HG02938 (cell line): ENCODE measurements at regions not wholly inside any gene's neighbourhood (a gene's known extent, or its start where the extent isn't known, plus 50 kb on each side); places are given as distances from the start of the nearest gene placed in this dataset.
"Not testable (repeated sequence)": the region's sequence is repeated elsewhere in the genome, so short reads cannot be mapped to it uniquely, and the experiment has no call there.

Experiments used
- ATAC-seq: cut with Tn5 transposase; IDR thresholded peaks from one replicate; pipeline ENCODE4 v1.9.1; 2021; ENCODE audit warnings: mild to moderate bottlenecking, moderate library complexity; ENCODE audit not compliant: unreplicated experiment

- no peak for ATAC-seq
Measured at GRCh38 chr13:57899096-57899495, 267.6 kb downstream of the PCDH17 start.

DNA sequence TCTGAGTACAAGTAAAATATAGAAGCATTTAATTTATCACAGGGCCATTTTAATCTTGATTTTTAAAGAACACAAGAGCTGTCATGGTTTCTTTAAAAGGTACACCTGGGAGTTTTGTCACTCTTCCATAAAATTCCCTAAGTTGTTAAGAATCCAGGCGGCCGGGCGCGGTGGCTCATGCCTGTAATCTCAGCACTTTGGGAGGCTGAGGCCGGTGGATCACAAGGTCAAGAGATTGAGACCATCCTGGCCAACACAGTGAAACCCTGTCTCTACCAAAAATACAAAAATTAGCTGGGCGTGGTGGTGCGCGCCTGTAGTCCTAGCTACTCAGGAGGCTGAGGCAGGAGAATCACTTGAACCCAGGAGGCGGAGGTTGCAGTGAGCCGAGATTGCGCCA is 278.3 kb downstream of the PCDH17 start:
- ATAC-seq = not testable (repeated sequence)

DNA sequence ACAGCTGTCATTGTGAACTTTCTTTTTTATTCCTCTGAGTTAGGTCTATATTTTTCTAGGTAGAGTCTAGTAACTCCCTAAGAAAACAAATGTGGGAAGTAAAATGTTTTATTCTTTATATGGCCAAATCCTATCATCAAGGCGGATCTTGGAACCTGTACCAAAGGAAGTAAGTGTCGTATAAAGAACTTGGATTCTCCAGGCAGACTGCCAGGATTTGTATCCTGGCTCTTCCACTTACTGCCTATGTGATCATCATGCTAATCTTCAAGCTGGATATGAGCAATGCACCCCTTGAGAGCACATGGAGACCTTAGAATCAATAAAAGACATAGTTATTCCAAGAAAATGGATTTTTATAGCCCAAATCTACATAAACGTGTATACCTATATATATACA is 286.5 kb downstream of the PCDH17 start:
- ATAC-seq = no peak

DNA sequence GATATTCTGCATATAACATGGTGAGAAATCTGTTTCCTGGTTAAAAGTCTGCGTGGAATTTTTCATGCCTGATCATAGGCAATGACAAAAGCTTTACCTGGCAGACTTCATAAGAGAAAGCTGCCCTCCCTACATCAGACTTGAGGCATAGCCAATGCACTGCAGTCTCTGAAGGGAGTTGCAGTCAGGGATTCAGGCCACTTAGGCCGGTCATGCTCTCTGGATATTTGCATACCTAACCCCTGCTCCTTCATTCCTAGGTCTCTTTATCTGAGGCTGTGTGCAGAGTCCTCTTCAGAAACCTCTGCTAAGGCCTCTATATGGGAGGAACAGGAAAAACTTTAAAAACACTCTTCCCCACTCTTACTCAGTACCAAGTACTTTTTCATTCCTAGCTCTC is 287.4 kb downstream of the PCDH17 start:
- no peak for ATAC-seq

- ATAC-seq = no peak
Measured at GRCh38 chr13:57925250-57925649, 293.7 kb downstream of the PCDH17 start.

DNA sequence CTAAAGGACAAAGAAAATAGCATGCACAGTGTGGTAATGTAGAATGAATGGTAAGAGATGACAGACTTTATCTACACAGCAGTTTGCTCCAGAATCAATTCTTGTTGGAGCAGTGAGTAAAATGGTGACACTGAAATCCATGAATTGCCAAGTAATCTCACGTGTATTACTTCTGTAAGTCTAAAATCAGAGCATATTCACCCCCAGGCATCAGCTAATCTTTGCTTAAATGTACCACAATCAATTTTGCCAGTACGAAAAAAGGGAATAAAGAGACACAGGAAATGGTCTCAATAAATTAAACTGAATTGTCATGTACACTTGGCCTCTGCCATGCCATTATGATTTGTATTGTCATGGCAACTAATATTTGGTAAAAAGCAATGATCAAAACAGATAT is 294.2 kb downstream of the PCDH17 start:
- ATAC-seq = no peak

DNA sequence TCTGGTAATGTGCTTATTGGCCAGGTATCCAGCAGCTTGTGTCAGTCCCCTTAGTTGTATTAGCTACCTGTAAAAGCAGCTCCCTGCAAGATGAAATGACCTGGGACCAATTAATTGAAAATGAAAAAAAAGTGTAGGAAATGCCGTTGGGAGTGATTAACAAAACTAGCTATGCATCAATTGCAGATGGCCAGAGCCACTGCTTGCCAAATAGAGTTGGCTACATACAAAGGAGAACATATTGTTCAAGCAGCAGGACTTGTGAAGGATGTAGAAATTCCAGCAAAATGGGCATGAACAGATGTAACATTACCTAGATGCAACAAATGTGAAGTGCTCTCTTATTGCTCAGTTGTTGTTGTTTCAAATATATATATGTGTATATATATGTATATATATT is 300.5 kb downstream of the PCDH17 start:
- ATAC-seq = no peak

DNA sequence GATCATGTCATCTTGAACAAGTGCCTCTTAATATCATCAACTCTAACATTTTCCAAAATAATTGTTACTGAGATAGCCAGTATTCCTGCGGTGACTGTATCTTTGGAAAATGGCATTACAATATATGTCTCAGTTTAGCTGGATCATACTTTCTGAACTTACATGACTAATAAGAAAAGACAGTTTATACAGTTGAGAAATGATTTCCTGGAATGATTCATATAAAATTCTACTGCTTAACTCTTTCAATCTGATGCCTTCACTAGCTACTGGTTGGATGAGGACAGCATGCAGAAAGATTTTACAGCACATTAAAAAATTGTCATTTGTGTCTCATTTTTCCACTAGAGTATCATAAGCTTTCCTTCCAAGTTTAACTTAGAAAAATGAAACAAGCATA is 302.1 kb downstream of the PCDH17 start:
- no peak for ATAC-seq

GRCh38 chr13:57935965-57936364 is 304.4 kb downstream of the PCDH17 start:
- no peak for ATAC-seq

DNA sequence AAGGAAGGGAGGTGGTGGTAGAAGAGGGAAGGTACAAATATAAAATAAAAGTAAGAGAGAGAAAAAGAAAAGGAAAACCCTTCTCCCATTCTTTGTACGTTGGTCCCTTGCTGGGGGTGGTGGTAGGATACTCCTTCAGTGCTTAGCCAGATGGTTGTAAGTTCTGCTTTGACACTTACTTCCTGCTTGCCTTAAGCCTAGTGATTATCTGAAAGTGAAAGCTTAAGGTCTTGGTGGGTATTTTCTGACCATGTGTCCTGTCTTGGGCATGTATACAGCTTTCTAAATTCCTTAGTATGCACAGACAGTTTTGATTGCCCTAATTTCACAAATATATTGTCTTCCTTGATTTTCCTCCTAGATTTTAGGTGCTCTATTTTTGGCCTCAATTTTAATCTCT is 314.8 kb downstream of the PCDH17 start:
- peak; percentile 95 for ATAC-seq

DNA sequence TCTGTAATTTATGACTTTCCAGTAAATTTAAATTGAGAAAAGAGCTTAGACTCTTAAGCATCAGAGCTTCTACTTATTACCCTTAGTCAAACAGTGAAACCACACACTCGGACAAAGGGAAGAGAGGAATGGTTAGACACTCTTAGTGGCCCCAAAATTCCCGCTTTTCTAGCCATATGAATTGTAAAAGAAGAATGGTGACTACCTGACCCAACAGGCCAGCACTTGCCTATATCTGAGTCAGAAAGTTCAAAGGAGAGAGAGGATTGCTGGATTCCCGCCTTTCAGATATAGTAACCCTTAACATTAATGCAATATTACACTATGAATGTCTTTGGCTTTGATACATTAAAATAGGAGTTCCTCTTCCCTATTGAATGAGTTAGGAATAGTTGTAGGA is 317.3 kb downstream of the PCDH17 start:
- ATAC-seq = no peak

GRCh38 chr13:57969951-57970350 is 338.4 kb downstream of the PCDH17 start:
- ATAC-seq = no peak

DNA sequence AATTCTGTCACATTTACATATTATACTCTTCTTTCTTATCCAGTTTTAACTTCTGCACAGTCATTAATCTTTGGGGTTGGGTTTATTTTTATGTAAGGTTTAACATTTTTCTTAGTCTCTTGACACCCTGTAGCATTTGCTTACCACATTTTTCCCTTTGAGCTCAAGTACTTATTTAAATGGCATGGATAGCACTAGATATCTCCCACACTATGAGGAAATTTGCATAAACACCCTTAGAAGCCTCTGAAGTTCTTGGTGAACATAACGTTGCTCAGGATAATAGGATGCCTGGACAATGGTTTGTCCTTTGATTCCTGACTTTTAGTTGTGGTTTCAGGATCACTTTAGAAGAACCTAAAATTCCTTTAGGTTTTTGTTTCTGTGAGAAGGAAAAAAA is 338.9 kb downstream of the PCDH17 start:
- no peak for ATAC-seq

DNA sequence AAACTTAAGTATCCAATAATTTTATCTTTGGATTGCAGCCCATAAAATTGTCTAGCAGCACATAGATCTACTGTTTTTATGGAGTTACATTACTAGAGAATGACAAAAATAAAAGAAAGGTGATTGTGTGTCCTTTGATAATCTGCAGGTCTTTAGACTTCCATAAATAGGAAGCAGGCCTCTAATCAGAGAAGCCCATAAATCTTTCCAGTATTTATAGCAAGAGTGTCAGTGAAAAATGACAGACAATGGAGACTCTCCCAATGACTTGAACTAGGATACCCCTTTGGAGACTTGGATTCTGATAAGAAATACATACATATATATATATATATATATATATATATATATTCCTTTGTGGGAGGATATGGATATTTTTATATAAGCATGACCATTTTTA is 351.2 kb downstream of the PCDH17 start:
- ATAC-seq = no peak

GRCh38 chr13:57988276-57988675 is 356.7 kb downstream of the PCDH17 start:
- no peak for ATAC-seq

DNA sequence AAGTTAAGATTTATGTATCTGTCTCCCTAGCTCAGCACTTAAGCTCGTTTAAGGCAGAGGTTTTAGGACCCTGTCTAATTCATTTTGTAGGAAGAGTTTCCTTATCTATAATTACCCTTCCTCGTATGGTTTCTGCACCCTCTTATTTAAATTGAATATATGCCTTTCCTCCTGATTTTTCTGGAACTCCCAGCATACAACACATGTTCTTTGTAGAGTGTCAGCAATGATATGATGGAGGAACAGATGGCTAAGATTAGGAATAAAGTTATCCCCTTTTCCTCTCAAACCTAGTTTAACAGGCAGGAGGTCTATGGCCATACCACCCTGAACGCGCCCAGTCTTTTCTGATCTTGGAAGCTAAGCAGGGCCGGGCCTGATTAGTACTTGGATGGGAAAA is 359.5 kb downstream of the PCDH17 start:
- ATAC-seq = no peak

GRCh38 chr13:57992416-57992815 is 360.9 kb downstream of the PCDH17 start:
- no peak for ATAC-seq

- ATAC-seq = no peak
Measured at GRCh38 chr13:57996717-57997116, 365.2 kb downstream of the PCDH17 start.

- no peak for ATAC-seq
Measured at GRCh38 chr13:58004751-58005150, 373.2 kb downstream of the PCDH17 start.

GRCh38 chr13:58018020-58018419 is 386.5 kb downstream of the PCDH17 start:
- no peak for ATAC-seq

GRCh38 chr13:58018865-58019264 is 387.3 kb downstream of the PCDH17 start:
- ATAC-seq = no peak

DNA sequence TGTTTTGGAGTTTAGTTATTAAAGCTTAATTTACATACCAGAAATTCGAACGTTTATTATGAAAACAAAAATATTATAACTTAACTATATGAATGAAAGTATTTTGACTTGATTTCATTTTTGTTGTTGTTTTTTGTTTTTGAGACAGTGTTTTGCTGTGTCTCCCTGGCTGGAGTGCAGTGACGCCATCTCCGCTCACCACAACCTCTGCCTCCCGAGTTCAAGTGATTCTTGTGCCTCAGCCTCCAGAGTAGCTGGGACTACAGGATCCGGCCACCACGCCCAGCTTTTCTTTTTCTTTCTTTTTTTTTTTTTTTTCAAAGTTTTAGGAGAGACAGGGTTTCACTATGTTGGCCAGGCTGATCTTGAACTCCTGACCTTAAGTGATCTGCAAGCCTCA is 392.6 kb downstream of the PCDH17 start:
- no peak for ATAC-seq

DNA sequence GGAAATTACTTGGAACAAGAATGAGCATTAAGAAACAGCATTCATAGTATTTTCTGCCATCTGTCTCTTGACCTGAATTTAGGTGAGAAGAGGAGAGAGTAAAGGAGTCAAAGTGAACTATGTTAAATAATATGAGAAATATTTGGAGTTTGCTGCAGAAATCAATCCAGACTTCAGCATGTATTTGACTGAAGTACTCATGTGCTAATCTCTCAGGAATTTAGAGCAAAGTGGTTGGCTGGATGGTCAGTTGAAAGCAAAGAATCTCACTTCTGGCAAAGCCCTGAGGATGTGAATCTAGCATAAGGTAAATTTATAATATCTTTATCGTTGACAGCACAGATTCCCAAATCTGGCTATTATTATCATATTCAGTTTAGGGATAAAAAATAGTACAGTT is 394.3 kb downstream of the PCDH17 start:
- ATAC-seq = no peak
